H1 (cell line): ENCODE measurements at regions not wholly inside any gene's neighbourhood (a gene's known extent, or its start where the extent isn't known, plus 50 kb on each side); places are given as distances from the start of the nearest gene placed in this dataset.

ENCODE experiments used
- CTBP2 ChIP-seq: IDR thresholded peaks from 2 replicates; pipeline ENCODE4 v1.7.0; 2011; ENCODE audit warnings: borderline replicate concordance, mild to moderate bottlenecking, moderate library complexity, mixed read lengths, low read length; ENCODE audit not compliant: insufficient read depth, insufficient read length
- GABPA ChIP-seq: IDR thresholded peaks from 2 replicates; pipeline ENCODE4 v1.6.1; 2011; ENCODE audit warnings: mild to moderate bottlenecking, low read length, moderate library complexity, borderline replicate concordance; ENCODE audit not compliant: insufficient read depth
- HDAC2 ChIP-seq, 2 experiments: fragments of 300-600 bp in 1 of 2; sonication (generic) in 1 of 2; IDR thresholded peaks; 2 replicates each; pipeline ENCODE4 v1.6.1; 2011 to 2012; ENCODE audit warnings: low read depth in 2 of 2, low read length in 2 of 2, mild to moderate bottlenecking in 2 of 2, moderate library complexity in 2 of 2, borderline replicate concordance in 1 of 2, inconsistent platforms in 1 of 2
- SRF ChIP-seq: IDR thresholded peaks from 2 replicates; pipeline ENCODE4 v1.6.1; 2011; ENCODE audit warnings: mild to moderate bottlenecking, low read depth, low read length, moderate library complexity

- TF ChIP-seq CTBP2 (no peak), HDAC2 (IDR thresholded peaks at IDR 0.05; ENCODE audit: borderline replicate concordance in 1 of 2, low read depth in 2 of 2, low read length in 2 of 2) (no peak), SRF (no peak), GABPA (no peak)
These were observed 1429.2 kb upstream of the AGA start (continued) for GRCh38 chr4:178871476-178871875.
